ENCODE measurements at regions not wholly inside any gene's neighbourhood (a gene's known extent, or its start where the extent isn't known, plus 50 kb on each side); places are given as distances from the start of the nearest gene placed in this dataset.
"Not testable (repeated sequence)": the region's sequence is repeated elsewhere in the genome, so short reads cannot be mapped to it uniquely, and the experiment has no call there.

DNA sequence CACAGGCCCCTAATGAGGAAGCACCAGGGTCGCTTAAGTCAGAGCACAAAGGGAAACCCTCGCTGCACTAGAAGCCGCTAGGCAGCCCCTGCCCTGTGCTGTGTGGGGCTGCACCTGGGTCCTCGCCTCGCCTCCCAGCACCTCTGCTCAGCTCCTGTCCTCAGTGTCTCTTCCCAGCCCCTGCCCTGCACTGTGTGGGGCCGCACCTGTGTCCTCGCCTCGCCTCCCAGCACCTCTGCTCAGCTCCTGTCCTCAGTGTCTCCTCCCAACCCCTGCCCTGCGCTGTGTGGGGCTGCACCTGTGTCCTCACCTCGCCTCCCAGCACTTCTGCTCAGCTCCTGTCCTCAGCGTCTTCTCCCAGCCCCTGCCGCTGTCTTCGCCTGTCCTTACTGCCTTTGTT lies 342.8 kb downstream of the EIPR1 start:
- DNase-seq, result no peak

DNA sequence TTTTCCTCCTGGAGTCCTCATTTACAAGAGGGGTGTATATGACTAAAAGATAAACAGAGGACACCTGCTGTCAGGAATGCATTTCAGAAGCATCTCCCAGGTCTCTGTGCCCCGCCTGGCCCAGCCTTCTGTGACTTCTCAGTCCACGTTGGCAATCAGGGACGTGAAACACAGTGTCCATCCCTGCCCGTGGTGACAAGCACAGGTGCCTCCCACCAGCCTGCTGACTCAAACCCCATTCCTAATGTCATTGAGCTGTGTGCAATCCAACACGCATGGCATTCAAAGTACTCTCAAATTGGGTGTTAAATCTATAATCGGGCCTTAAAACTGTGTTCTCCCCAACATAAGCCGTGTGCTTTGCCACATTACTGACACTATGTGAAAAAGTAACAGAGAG lies 343.2 kb downstream of the EIPR1 start:
- DNase-seq, result no peak

DNA sequence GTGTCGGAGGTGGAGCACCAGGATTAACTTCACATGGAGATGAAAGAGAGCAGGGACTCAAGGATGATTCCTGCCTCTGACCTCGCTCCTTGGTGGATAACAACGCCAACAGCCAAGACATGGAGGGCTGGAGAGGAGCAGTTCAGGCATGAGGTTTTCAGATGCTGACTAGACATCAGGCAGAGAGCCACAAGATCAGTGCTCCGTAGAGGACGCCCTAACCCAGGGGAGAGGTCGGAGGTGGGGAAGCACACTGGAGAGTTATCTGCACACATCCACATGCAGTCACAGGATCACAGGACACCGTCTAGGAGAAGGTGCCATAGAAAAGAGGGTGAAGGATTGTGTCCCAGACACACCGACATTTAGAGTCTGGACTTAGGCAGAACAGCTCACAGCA lies 344.3 kb downstream of the EIPR1 start:
- DNase-seq, result no peak

DNA sequence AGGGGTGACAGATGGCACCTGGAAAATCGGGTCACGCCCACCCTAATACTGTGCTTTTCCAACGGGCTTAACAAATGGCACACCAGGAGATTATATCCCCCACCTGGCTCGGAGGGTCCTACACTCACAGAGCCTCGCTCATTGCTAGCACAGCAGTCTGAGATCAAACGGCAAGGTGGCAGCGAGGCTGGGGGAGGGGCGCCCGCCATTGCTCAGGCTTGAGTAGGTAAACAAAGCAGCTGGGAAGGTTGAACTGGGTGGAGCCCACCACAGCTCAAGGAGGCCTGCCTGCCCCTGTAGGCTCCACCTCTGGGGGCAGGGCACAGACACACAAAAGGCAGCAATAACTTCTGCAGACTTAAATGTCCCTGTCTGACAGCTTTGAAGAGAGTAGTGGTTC lies 346.8 kb downstream of the EIPR1 start:
- not testable (repeated sequence) for DNase-seq

GRCh38 chr2:3025984-3026383 lies 351.6 kb downstream of the EIPR1 start:
- DNase-seq, result no peak

DNA sequence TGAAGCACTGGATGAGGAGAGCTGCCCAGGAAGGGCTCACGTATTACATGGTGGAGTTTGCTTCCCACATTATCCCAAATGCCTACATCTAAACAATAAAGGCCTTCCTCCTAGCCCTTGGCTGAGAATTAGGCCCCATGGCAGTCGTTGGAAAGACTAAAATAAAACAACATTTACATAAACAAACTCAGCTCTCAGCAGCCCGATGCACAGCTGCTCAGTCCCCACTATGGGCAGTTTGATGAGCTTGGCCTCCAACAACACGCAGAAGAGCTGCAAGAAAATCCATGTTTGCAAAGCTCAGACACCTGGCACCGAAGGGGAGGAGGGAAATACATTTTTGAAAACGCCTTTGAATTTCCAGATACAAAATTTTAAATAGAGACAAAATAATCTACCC lies 352.4 kb downstream of the EIPR1 start:
- no peak for DNase-seq

GRCh38 chr2:3024401-3024935 lies 353.1 kb downstream of the EIPR1 start:
- DNase-seq, result no peak

GRCh38 chr2:3023531-3023930 lies 354.1 kb downstream of the EIPR1 start:
- no peak for DNase-seq

DNA sequence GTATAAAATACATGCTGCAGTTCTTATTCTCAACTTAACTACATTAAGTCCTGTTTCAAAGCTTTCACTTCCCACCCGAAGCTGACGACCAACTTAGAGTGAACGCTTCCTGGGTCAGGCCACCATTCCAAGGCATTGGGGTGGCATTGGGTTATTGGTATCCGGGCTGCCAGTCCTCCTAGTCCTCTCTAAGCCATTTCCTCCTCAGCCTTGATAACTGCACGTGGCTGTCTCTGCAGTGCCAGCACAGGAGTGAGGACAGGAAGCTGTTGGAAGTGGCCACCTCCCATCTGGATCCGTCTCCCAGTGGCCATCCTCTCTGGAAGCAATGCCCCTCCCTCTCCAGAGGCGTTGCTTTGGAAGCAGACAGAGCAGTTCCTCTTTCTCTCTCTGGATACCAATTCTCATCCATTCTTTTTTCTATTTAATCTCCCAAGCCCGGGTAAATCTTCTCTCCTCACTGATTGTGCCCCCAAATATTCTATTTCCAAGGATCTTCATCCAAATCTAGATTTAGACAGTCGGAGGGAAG lies 354.7 kb downstream of the EIPR1 start:
- DNase-seq, result no peak

GRCh38 chr2:3021720-3022119 lies 355.9 kb downstream of the EIPR1 start:
- no peak for DNase-seq

GRCh38 chr2:3010001-3010400 lies 367.6 kb downstream of the EIPR1 start:
- no peak for DNase-seq

DNA sequence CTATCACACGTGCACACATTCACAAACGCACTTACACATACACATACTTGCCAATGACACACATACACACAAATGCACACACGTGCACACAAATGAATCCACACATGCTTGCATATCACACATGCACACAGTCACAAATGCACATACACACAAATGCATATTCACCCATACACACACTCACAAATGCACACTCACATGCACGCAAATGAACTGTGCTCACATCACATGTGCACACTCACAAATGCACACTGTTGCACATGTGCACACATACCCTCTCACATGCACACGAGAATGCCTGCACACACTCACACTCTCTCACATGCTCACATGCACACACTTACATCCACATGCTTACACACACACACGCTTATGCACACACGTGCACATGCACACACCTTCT lies 368.1 kb downstream of the EIPR1 start:
- no peak for DNase-seq

DNA sequence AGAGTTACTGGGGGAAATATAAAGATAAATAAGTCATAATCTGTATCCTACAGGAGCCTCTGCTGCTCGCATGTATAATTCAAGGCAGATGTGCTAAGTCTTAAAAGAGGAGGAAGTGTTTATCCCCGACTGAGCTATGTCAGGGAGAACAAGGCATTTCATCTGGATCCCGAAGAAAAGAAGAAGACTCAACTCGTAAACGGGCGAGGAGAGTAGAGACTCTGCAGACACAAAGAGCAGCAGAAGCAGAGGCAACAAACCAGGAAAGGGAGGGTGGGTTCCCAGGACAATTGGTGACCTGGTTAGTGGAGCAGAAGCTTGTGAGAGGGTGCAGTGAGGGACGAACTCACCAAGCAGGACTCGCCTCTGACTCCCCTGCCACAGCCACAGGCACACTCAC lies 368.6 kb downstream of the EIPR1 start:
- no peak for DNase-seq

DNA sequence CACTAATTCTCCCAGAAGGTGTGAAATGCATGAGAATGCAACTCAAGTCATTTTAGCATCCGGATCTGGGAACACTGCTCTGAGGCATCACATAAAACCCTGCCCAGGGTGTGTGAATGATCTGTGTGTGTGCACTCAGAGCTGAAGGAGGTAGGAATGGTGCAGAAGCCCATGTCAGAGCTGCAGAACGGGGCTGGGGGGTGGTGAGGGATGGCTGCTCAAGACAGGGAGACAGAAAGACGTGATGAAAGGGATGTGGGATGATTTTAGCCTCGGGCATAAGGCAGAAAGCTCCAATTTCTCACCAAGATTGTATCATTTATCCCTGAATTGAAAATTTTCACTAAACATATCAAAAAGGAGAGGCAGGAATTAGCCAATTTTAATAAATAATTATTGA lies 369.1 kb downstream of the EIPR1 start:
- DNase-seq, result no peak

- DNase-seq, result no peak
Observed at GRCh38 chr2:3007135-3007534, 370.5 kb downstream of the EIPR1 start.

GRCh38 chr2:3005859-3006501 lies 371.6 kb downstream of the EIPR1 start:
- no peak for DNase-seq

GRCh38 chr2:3001615-3002560 lies 375.7 kb downstream of the EIPR1 start:
- DNase-seq, result no peak

DNA sequence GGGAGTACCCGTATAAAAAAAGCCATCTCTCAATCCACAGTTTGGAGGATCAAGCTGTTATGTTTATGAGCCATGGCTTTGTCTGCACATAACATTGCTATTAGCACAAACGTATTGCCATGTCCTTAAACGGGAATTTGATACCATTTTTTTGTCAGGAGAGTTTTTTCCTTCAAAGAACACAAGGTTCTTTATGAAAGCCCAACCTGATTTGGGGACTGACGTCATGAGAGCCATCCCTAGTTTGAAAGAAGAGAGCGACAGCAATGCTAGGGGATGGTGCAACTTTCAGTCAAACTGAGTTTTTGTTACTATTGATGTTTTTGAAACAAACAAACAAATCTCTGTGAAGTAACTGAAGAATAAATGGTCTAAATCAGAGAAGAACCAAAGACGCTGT lies 376.6 kb downstream of the EIPR1 start:
- DNase-seq, result no peak

GRCh38 chr2:3000125-3000524 lies 377.5 kb downstream of the EIPR1 start:
- no peak for DNase-seq

DNA sequence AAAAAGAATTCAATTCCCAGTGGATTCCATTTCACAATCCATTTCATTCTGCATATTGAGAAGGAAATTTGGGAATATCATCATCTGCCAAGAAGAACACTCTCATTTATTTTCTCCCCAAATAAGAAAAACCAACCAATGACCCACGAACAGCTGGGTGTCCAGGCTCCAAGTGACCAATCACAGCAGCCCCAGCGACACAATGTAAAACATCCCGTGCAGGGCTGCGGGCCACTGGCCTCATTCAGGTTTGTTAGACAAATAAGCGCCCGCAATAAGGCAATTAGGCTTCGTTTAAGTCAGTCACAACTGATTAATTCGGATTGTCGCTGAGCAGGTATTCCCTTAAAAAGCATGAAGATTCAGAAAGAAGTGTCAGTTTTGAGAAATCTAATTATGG lies 378.6 kb downstream of the EIPR1 start:
- no peak for DNase-seq

GRCh38 chr2:2993172-2993692 lies 384.4 kb downstream of the EIPR1 start:
- DNase-seq, result no peak

- no peak for DNase-seq
Observed at GRCh38 chr2:2992634-2993033, 385.0 kb downstream of the EIPR1 start.

GRCh38 chr2:2985020-2985419 lies 392.6 kb downstream of the EIPR1 start:
- DNase-seq, result no peak

GRCh38 chr2:2981000-2981399 lies 396.6 kb downstream of the EIPR1 start:
- DNase-seq, result no peak
